ENCODE measurements at regions not wholly inside any gene's neighbourhood (a gene's known extent, or its start where the extent isn't known, plus 50 kb on each side); places are given as distances from the start of the nearest gene placed in this dataset.
"Not testable (repeated sequence)": the region's sequence is repeated elsewhere in the genome, so short reads cannot be mapped to it uniquely, and the experiment has no call there.

DNA sequence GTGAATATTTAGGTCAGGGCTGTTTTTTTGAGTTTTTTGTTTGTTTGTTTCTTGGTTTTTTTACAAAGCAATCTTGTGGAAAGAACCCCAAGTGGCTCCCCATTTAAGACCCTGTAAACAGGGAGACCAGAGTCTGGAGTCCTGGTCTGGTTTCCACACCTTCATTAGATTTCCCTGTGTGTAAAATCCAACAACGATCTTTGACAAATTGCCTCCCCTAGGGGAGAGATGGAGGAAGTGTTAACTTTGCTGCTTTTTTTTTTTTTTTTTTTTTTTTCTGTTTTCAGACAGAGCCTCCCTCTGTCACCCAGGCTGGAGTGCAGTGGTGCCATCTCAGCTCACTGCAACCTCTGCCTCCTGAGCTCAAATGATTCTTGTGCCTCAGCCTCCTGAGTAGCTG lies 77.4 kb downstream of the ART5 start:
- H3K9ac ChIP-seq (replicated peaks in 1 of 4; ENCODE audit: extremely low read depth in 1 of 4, low read depth in 3 of 4, low read length in 3 of 4); H4K20me1 ChIP-seq (replicated peaks in 1 of 2; ENCODE audit: control insufficient read depth in 1 of 2, insufficient read depth in 2 of 2, low read length in 2 of 2); H3K79me1 ChIP-seq (ENCODE audit: low read depth, low read length); H2BK120ac ChIP-seq (replicated peaks; ENCODE audit: low read depth, low read length); H2AFZ ChIP-seq (ENCODE audit: low read length); H3K27ac ChIP-seq (ENCODE audit: low read depth, low read length); CTCF ChIA-PET (ENCODE audit: partially characterized antibody); H3K4me2 ChIP-seq (ENCODE audit: insufficient read depth in 1 of 2, low read depth in 2 of 2, low read length in 2 of 2); H3K79me2 ChIP-seq (ENCODE audit: control insufficient read depth in 1 of 2, insufficient read depth in 2 of 2, low read length in 2 of 2); H3K23me2 ChIP-seq (ENCODE audit: low read depth, low read length); H2BK20ac ChIP-seq (ENCODE audit: low read length); H2BK5ac ChIP-seq (ENCODE audit: low read depth, low read length); H3K4ac ChIP-seq (replicated peaks; ENCODE audit: insufficient read length, low read depth, low read length); H3K18ac ChIP-seq (ENCODE audit: extremely low read depth, low read length); H3K9me3 ChIP-seq (ENCODE audit: insufficient read depth in 2 of 2, low read depth in 1 of 2, low read length in 1 of 2); H3K23ac ChIP-seq (ENCODE audit: insufficient read length); H2BK12ac ChIP-seq (ENCODE audit: low read depth, low read length); H4K8ac ChIP-seq (ENCODE audit: extremely low read depth, insufficient read depth, low read length); POLR2A ChIA-PET (ENCODE audit: partially characterized antibody); H3K27me3 ChIP-seq (replicated peaks in 1 of 4; ENCODE audit: control insufficient read depth in 3 of 4, extremely low read depth in 1 of 4, insufficient read depth in 3 of 4, low read length in 3 of 4); H4K5ac ChIP-seq (ENCODE audit: insufficient read length, low read depth, low read length); H3K4me3 ChIP-seq (ENCODE audit: extremely low read depth in 1 of 4, insufficient read depth in 2 of 4, low read depth in 3 of 4, low read length in 4 of 4); H2BK15ac ChIP-seq (ENCODE audit: low read length); H3K36me3 ChIP-seq (ENCODE audit: control insufficient read depth in 2 of 4, insufficient read depth in 4 of 4, low read length in 3 of 4); H3K4me1 ChIP-seq (replicated peaks in 1 of 4; ENCODE audit: control insufficient read depth in 3 of 4, insufficient read depth in 4 of 4, low read length in 3 of 4); FAIRE-seq; H2AK5ac ChIP-seq (ENCODE audit: low read depth, low read length); H3K56ac ChIP-seq (replicated peaks; ENCODE audit: insufficient read length, low read depth, low read length); H4K91ac ChIP-seq (replicated peaks; ENCODE audit: insufficient read length, low read length); DNase-seq (ENCODE audit: low read depth in 1 of 2, low spot score in 2 of 2); H3K14ac ChIP-seq (ENCODE audit: insufficient read length): not testable (repeated sequence)
- TF ChIP-seq CTCF (IDR thresholded peaks at IDR 0.05; ENCODE audit: control extremely low read depth in 1 of 3, insufficient read depth in 1 of 3, low read depth in 1 of 3, low read length in 3 of 3) (peak in 2 of 3 experiments; percentile 29 to 34; a peak in 2 of 4 replicates), RAD21 (IDR thresholded peaks at IDR 0.05 in 1 of 2, conservative IDR thresholded peaks at IDR 0.05 in 1 of 2; ENCODE audit: low read depth in 2 of 2, low read length in 2 of 2) (peak; percentile 49 to 54)
- WGBS, 2 experiments (ENCODE audit: extremely low coverage in 1 of 2, insufficient coverage in 1 of 2, insufficient read length in 1 of 2, insufficient replicate concordance in 2 of 2, low coverage in 1 of 2, low lambda C conversion rate in 2 of 2, missing lambda C conversion rate in 1 of 2), result 33% methylated on average over 1 of the region's 1 CpG; no CpG with 5 or more reads in 1 of the 2 experiments

Measured in H1 (cell line).